Mucosa of rectum (tissue), 2 donors: ENCODE measurements at regions not wholly inside any gene's neighbourhood (a gene's known extent, or its start where the extent isn't known, plus 50 kb on each side); places are given as distances from the start of the nearest gene placed in this dataset.
"Not testable (repeated sequence)": the region's sequence is repeated elsewhere in the genome, so short reads cannot be mapped to it uniquely, and the experiment has no call there.

Source experiments
- H3K27ac ChIP-seq, 2 donors: one replicate each; pipeline ENCODE4 v1.7.0; 2013; ENCODE audit warnings: inconsistent platforms in 2 of 2, low read depth in 2 of 2, low read length in 2 of 2
- H3K27me3 ChIP-seq, 2 donors: one replicate each; pipeline ENCODE4 v1.7.0; 2013; ENCODE audit warnings: low read length in 2 of 2; ENCODE audit not compliant: control insufficient read depth in 2 of 2, insufficient read depth in 2 of 2
- H3K36me3 ChIP-seq, 2 donors: one replicate each; pipeline ENCODE4 v1.7.0; 2013; ENCODE audit warnings: low read length in 2 of 2; ENCODE audit not compliant: control insufficient read depth in 2 of 2, insufficient read depth in 2 of 2
- H3K4me1 ChIP-seq, 2 donors: one replicate each; pipeline ENCODE4 v1.7.0; 2013; ENCODE audit warnings: low read length in 2 of 2, mild to moderate bottlenecking in 1 of 2; ENCODE audit not compliant: control insufficient read depth in 2 of 2, insufficient read depth in 2 of 2
- H3K4me3 ChIP-seq, 2 donors: one replicate each; pipeline ENCODE4 v1.7.0; 2013; ENCODE audit warnings: low read length in 2 of 2
- H3K9ac ChIP-seq, 2 donors: one replicate each; pipeline ENCODE4 v1.7.0; 2013; ENCODE audit warnings: low read length in 2 of 2, low read depth in 1 of 2, mild to moderate bottlenecking in 1 of 2
- H3K9me3 ChIP-seq, 2 donors: one replicate each; pipeline ENCODE4 v1.7.0; 2013; ENCODE audit warnings: low read length in 2 of 2; ENCODE audit not compliant: control insufficient read depth in 2 of 2
- donor health status: healthy.
- donor health status: Normal muscosa, but diverticular disease.

- H3K4me1 ChIP-seq: no peaks in the 10 kb centered on the region
- H3K27me3 ChIP-seq: no peaks in the 10 kb centered on the region
Observed at GRCh38 chr4:138864961-138865720, 150.4 kb upstream of the NOCT start.

GRCh38 chr4:138863160-138863559, 152.4 kb upstream of the NOCT start:
- no peaks in the 10 kb centered on the region for H3K36me3 ChIP-seq
- H3K27ac ChIP-seq: no peak overlapping the region
- H3K9me3 ChIP-seq: no peaks in the 10 kb centered on the region
- no peak overlapping the region for H3K9ac ChIP-seq
- no peaks in the 10 kb centered on the region for H3K4me1 ChIP-seq
- no peak overlapping the region for H3K4me3 ChIP-seq
- H3K27me3 ChIP-seq: no peaks in the 10 kb centered on the region

More at GRCh38 chr4:138864961-138865720, 150.4 kb upstream of the NOCT start:
- no peaks in the 10 kb centered on the region for H3K9me3 ChIP-seq
- no peak overlapping the region for H3K27ac ChIP-seq
- H3K9ac ChIP-seq: no peak overlapping the region
- H3K36me3 ChIP-seq: no peaks in the 10 kb centered on the region
- H3K4me3 ChIP-seq: no peak overlapping the region

GRCh38 chr4:138861135-138861534, 154.4 kb upstream of the NOCT start:
- H3K27ac ChIP-seq: no peak overlapping the region
- H3K4me3 ChIP-seq: no peak overlapping the region
- H3K9ac ChIP-seq: no peak overlapping the region
- H3K9me3 ChIP-seq: no peaks in the 10 kb centered on the region
- H3K27me3 ChIP-seq: no peaks in the 10 kb centered on the region
- no peaks in the 10 kb centered on the region for H3K4me1 ChIP-seq
- H3K36me3 ChIP-seq: no peaks in the 10 kb centered on the region

GRCh38 chr4:138860357-138860756, 155.2 kb upstream of the NOCT start:
- not testable (repeated sequence) for H3K4me1 ChIP-seq, H3K27ac ChIP-seq, H3K27me3 ChIP-seq, H3K9me3 ChIP-seq, H3K9ac ChIP-seq, H3K4me3 ChIP-seq, H3K36me3 ChIP-seq

- peaks cover 0 to 2% of the 10 kb centered on the region in 2 donors for H3K27me3 ChIP-seq
- no peak overlapping the region for H3K9ac ChIP-seq
- no peaks in the 10 kb centered on the region for H3K4me1 ChIP-seq
- H3K4me3 ChIP-seq: no peak overlapping the region
- no peaks in the 10 kb centered on the region for H3K9me3 ChIP-seq
- H3K27ac ChIP-seq: no peak overlapping the region
- H3K36me3 ChIP-seq: no peaks in the 10 kb centered on the region
Observed at GRCh38 chr4:138859254-138859653, 156.3 kb upstream of the NOCT start.

GRCh38 chr4:138858419-138858818, 157.2 kb upstream of the NOCT start:
- Histone ChIP-seq H3K4me1 (no peaks in the 10 kb centered on the region), H3K36me3 (no peaks in the 10 kb centered on the region), H3K4me3 (no peak overlapping the region), H3K27ac (no peak overlapping the region), H3K9ac (no peak overlapping the region), H3K9me3 (no peaks in the 10 kb centered on the region), H3K27me3 (peaks cover 0 to 2% of the 10 kb centered on the region in 2 donors)

- Histone ChIP-seq H3K9ac (no peak overlapping the region), H3K4me3 (no peak overlapping the region), H3K27me3 (peaks cover 0 to 2% of the 10 kb centered on the region in 2 donors), H3K4me1 (no peaks in the 10 kb centered on the region), H3K9me3 (no peaks in the 10 kb centered on the region), H3K27ac (no peak overlapping the region), H3K36me3 (no peaks in the 10 kb centered on the region)
Observed at GRCh38 chr4:138857416-138857815, 158.2 kb upstream of the NOCT start.

- Histone ChIP-seq H3K9me3 (no peaks in the 10 kb centered on the region), H3K27me3 (peaks cover 0 to 2% of the 10 kb centered on the region in 2 donors), H3K36me3 (no peaks in the 10 kb centered on the region), H3K9ac (no peak overlapping the region), H3K27ac (no peak overlapping the region), H3K4me3 (no peak overlapping the region), H3K4me1 (no peaks in the 10 kb centered on the region)
Observed at GRCh38 chr4:138852681-138853080, 162.9 kb upstream of the NOCT start.

- Histone ChIP-seq H3K27ac (no peak overlapping the region), H3K4me1 (no peaks in the 10 kb centered on the region), H3K9ac (no peak overlapping the region), H3K4me3 (no peak overlapping the region), H3K36me3 (no peaks in the 10 kb centered on the region), H3K27me3 (peaks cover 0 to 2% of the 10 kb centered on the region in 2 donors), H3K9me3 (no peaks in the 10 kb centered on the region)
Observed at GRCh38 chr4:138851391-138852335, 163.9 kb upstream of the NOCT start.

- H3K9ac ChIP-seq: no peak overlapping the region
- H3K9me3 ChIP-seq: no peaks in the 10 kb centered on the region
- no peaks in the 10 kb centered on the region for H3K27me3 ChIP-seq
- H3K27ac ChIP-seq: no peak overlapping the region
- peaks cover 0 to 2% of the 10 kb centered on the region in 2 donors for H3K4me1 ChIP-seq
- H3K4me3 ChIP-seq: no peak overlapping the region
- no peaks in the 10 kb centered on the region for H3K36me3 ChIP-seq
Observed at GRCh38 chr4:138845664-138846063, 169.9 kb upstream of the NOCT start.
